ENCODE measurements at regions not wholly inside any gene's neighbourhood (a gene's known extent, or its start where the extent isn't known, plus 50 kb on each side); places are given as distances from the start of the nearest gene placed in this dataset.
A peak's percentile ranks its signal among the peaks of the same experiment; 100 is the strongest.

DNA sequence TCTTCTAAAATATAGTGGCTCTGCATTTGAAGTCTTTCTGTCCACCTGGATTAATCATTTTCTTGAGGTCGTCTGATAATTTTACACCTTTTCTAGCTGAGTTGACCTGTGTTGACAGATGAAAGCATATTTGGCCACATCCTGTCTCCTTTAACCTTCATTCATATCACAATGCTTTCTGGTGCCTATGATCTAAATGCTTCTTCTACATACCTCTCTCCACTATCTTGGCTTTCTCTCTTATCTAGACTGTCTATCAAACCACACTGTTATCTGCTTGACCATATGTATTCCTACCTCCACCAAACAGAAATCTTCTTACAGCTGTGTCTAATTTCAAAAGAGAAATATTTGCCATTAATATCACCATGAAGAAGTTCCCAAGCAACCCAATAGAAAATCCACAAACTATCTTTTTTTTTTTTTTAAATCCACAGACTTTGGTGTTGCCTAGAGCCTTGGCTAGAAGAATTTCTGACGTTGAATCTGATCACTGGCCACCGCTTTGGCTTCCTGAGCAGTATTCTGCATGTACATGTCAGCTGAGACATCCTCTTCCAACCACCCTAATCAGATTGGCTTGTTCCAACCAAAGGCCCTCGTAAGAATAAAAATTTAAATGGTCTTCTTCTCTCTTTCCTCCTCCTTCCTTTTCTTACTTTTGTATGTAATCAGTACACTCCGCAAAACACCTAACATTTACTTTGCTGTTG, 66.3 kb upstream of the SP4 start:
- in situ Hi-C loops (cut with HindIII; ENCODE audit: low pct_ligation_motif_present, low pct_unique_long_range_greater_than_20kb, low sequenced_read_pairs), result no loop called here
- no peak for DNase-seq

DNA sequence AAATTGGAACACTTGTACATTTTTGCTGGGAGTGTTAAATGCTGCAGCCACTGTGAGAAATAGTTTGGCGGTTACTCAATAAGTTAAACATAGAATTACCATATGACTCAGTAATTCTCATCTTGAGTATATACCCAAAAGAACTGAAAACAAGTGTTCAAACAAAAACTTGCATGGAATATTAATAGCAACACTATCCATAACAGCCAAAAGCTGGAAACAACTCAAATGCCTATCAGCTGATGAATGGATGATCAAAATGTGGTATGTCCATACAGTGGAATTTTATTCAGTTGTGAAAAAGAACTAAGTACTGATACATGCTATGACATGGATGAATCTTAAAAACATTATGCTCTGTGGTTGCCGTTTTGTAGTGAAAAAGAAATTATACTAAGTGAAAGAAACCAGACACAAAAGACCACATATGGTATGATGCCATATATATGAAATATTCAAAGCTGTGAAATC, 63.0 kb upstream of the SP4 start:
- in situ Hi-C loops (cut with HindIII; ENCODE audit: low pct_ligation_motif_present, low pct_unique_long_range_greater_than_20kb, low sequenced_read_pairs), result no loop called here
- DNase-seq, result no peak

DNA sequence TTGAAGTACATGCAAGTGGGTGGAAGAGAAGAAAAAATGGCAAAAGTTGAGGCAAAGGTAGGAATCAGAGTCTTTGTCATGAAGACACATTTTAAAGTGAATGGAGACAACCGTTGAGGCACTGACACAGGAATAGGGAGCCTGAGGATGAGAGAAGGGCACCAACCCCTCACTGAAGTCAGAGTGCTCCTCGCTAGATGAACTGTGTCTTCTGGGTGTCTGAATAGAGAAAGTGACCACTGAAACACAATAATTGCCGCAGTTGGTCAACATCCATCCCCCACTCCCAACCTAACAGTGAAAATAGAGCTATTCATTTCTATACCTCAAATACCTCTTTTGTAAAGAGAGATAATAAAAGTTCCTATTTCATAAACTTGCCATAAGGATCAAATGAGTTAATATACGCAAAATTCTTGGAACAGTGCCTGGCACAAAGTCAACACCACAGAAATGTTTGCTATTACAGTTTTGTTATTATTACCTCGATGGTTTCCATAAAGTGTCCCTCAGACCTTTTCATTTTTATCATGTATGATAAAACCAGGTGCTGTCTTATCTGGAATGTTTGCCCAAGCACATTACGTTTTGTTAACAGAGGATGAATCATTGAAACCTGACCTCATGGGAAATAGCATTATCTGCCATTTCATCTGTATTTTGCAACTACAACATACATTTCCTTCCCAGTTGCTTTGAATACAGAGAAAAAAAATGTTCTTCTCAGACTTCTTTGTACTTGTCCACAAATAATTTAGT, 61.8 kb upstream of the SP4 start:
- no peak for DNase-seq

DNA sequence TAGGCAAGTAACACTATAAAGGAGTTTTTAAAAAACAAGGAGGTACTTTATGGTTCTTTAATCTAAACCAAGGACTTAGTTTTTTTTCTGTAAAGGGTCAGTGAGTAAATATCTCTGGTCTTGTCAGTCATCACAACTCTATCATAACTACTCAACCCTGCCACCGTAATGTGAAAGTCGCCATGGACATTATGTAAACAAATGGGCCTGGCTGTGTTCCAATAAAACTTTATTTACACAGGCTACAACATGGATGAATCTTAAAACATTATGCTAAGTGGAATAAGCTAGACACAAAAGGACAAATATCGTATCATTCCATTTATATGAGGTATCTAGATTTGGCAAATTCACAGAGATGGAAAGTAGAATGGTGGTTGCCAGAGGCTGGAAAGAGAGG, 60.8 kb upstream of the SP4 start:
- in situ Hi-C loops (cut with HindIII; ENCODE audit: low pct_ligation_motif_present, low pct_unique_long_range_greater_than_20kb, low sequenced_read_pairs), result no loop called here

More for the DNA sequence above, 61.8 kb upstream of the SP4 start:
- in situ Hi-C loops (cut with HindIII; ENCODE audit: low pct_ligation_motif_present, low pct_unique_long_range_greater_than_20kb, low sequenced_read_pairs), result no loop called here

DNA sequence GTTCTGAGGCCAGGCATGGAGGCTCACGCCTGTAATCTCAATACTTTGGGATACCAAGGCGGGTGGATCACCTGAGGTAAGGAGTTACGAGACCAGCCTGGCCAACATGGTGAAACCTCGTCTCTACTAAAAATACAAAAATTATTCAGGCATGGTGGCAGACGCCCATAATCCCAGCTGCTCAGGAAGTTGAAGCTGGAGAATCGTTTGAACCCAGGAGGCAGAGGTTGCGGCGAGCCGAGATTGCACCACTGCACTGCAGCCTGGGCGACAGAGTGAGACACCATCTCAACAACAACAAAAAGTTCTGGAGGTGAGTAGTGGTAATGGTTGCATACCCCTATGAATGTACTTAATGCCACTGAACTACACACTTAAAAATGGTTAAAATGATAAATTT, 60.3 kb upstream of the SP4 start:
- DNase-seq, result no peak
- in situ Hi-C loops (cut with HindIII; ENCODE audit: low pct_ligation_motif_present, low pct_unique_long_range_greater_than_20kb, low sequenced_read_pairs), result no loop called here

More for the DNA sequence above, 60.8 kb upstream of the SP4 start:
- no peak for DNase-seq

DNA sequence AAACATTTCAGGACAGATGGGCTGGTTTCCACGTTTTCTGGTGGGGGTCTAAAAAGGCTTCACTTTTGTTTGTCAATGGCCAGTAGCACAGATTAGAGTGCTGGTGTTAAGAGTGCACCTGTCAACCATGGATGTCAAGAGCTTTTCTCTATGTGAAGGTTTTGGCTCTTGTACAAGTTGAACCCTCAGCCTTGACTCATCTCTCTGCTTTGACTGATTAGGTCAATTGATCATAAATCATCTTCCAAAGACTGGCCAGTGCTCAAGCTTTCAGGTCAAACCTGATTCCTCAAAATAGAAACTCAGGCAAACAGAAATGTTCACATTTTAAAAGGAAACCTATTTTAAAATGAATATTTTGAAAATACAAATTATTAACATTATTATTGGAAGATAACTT, 59.6 kb upstream of the SP4 start:
- no peak for DNase-seq
- in situ Hi-C loops (cut with HindIII; ENCODE audit: low pct_ligation_motif_present, low pct_unique_long_range_greater_than_20kb, low sequenced_read_pairs), result no loop called here

DNA sequence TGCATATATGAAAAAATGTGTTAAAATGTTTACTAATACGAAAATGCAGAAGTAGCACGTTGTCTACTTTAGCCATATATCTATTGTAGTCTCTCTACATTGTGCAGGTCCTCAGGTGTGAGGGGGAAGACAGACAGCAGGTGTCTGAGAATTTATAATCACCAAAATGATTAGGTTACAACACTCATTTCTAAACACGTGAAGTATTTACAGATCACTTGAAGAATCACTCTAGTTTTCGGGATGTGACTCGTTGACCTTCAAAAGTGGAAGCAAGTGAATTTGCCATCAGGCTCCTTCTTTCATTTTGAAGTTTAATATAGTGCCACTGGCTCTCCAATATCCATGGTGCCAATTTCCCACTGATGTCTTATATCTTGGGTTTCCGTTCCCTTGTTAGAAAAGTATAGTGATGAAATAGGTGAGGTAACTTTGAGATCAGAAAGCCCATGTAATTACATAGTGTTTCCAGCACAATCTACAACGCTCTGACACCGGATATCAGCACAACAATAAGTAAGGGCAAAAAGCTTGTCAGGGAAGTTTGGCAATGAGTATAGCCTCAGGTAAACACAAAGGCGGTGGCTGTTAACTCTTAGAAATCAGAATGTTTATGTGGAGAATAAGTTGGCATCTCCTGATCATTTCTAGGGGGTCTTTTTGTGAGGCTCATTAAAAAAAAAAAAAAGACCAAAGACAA, 57.5 kb upstream of the SP4 start:
- in situ Hi-C loops (cut with HindIII; ENCODE audit: low pct_ligation_motif_present, low pct_unique_long_range_greater_than_20kb, low sequenced_read_pairs), result no loop called here
- DNase-seq, result no peak

DNA sequence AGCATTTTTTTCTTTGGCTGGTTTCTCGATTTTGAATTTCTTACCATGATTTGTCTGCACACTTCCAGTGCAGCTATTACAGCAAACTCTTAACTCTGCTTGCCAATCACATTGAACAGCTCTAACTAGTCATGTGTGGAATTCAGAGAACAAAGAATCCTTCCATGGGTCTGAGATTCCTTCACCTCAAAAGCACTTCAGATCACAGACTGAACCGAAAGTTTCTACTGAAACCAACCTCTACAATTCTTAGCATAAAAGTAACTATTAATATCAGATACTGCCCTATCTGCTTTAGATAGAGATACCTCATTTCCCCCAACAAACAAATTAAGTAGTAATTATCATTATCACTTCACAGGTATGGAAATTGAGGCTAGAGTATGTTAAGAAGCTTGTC, 56.5 kb upstream of the SP4 start:
- in situ Hi-C loops (cut with HindIII; ENCODE audit: low pct_ligation_motif_present, low pct_unique_long_range_greater_than_20kb, low sequenced_read_pairs), result no loop called here
- no peak for DNase-seq

DNA sequence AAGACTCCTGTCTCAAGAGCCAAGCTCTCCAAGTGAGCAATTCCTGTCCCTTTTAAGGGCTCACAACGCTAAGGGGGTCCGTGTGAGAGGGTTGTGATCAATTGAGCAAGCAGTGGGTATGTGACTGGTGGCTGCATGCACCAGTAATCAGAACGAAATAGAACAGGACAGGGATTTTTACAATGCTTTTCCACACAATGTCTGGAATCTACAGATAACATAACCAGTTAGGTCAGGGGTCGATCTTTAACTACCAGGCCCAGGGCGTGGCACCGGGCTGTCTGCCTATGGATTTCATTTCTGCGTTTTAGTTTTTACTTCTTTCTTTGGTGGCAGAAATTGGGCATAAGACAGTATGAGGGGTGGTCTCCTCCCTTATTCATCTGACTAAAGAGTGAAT, 54.9 kb upstream of the SP4 start:
- in situ Hi-C loops (cut with HindIII; ENCODE audit: low pct_ligation_motif_present, low pct_unique_long_range_greater_than_20kb, low sequenced_read_pairs), result no loop called here
- DNase-seq, result no peak

DNA sequence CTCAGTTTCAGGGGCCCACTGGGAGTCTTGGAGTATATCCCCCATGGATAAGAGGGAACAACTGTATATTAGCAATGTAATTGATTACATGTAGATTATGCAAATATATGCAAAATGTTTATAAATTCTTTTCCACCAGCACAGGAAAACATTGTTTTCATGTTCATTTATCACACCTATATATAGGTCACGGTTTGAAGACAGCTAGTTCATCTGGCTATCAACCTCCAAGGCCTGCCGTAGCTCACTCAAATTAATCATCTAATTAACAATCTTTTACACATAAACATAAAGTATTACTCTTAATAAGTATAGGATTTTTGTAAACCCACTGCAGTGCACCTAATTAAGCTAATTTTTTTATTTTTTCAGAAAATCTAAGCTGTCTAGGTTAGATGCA, 53.7 kb upstream of the SP4 start:
- in situ Hi-C loops (cut with HindIII; ENCODE audit: low pct_ligation_motif_present, low pct_unique_long_range_greater_than_20kb, low sequenced_read_pairs), result no loop called here
- DNase-seq, result no peak

DNA sequence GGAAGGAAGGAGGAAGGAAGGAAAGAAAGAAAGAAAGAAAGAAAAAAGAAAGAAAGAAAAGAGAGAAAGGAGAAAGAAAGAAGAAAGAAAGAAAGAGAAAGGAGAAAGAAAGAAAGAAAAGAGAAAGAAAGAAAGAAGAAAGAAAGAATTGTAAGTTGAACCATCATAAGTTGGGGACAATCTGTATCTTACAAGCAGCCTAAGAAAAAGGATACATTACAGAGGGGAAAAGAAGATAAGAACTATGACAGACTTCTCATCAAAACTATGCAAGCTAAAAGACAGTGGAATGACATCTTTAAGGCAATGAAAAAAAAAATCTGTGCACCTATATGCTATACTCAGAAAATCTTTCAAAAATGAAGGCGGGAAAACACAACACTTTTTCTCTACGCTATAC, 50.3 kb upstream of the SP4 start:
- in situ Hi-C loops (cut with HindIII; ENCODE audit: low pct_ligation_motif_present, low pct_unique_long_range_greater_than_20kb, low sequenced_read_pairs), result no loop called here
- DNase-seq, result peak; percentile 39

Data from ACHN (cell line).